ENCODE measurements at regions not wholly inside any gene's neighbourhood (a gene's known extent, or its start where the extent isn't known, plus 50 kb on each side); places are given as distances from the start of the nearest gene placed in this dataset.

- DNase-seq (ENCODE audit: low read depth in 1 of 2, low spot score in 2 of 2), result no peak
- no peak overlapping the region for H3K9ac ChIP-seq (replicated peaks in 1 of 4; ENCODE audit: extremely low read depth in 1 of 4, low read depth in 3 of 4, low read length in 3 of 4)
- whole genome bisulfite sequencing, 2 experiments (ENCODE audit: extremely low coverage in 1 of 2, insufficient coverage in 1 of 2, insufficient read length in 1 of 2, insufficient replicate concordance in 2 of 2, low coverage in 1 of 2, low lambda C conversion rate in 2 of 2, missing lambda C conversion rate in 1 of 2), result 94% methylated on average over 2 of the region's 2 CpGs; no CpG with 5 or more reads in 1 of the 2 experiments
- no peaks in the 10 kb centered on the region for H3K79me2 ChIP-seq (ENCODE audit: control insufficient read depth in 1 of 2, insufficient read depth in 2 of 2, low read length in 2 of 2)
- CTCF ChIA-PET (ENCODE audit: partially characterized antibody), result no interaction called here
- H4K91ac ChIP-seq (replicated peaks; ENCODE audit: insufficient read length, low read length), result no peak overlapping the region
- H2BK5ac ChIP-seq (ENCODE audit: low read depth, low read length), result no peak overlapping the region
- H3K27me3 ChIP-seq (replicated peaks in 1 of 4; ENCODE audit: control insufficient read depth in 3 of 4, extremely low read depth in 1 of 4, insufficient read depth in 3 of 4, low read length in 3 of 4), result no peaks in the 10 kb centered on the region
- no peak overlapping the region for H3K4me3 ChIP-seq (ENCODE audit: extremely low read depth in 1 of 4, insufficient read depth in 2 of 4, low read depth in 3 of 4, low read length in 4 of 4)
- H4K8ac ChIP-seq (ENCODE audit: extremely low read depth, insufficient read depth, low read length), result no peak overlapping the region
- H3K56ac ChIP-seq (replicated peaks; ENCODE audit: insufficient read length, low read depth, low read length), result no peak overlapping the region
- no peaks in the 10 kb centered on the region for H3K9me3 ChIP-seq (ENCODE audit: insufficient read depth in 2 of 2, low read depth in 1 of 2, low read length in 1 of 2)
- POLR2A ChIA-PET (ENCODE audit: partially characterized antibody), result no interaction called here
- no peak overlapping the region for H2BK120ac ChIP-seq (replicated peaks; ENCODE audit: low read depth, low read length)
- no peak overlapping the region for H3K4ac ChIP-seq (replicated peaks; ENCODE audit: insufficient read length, low read depth, low read length)
- no peaks in the 10 kb centered on the region for H3K23me2 ChIP-seq (ENCODE audit: low read depth, low read length)
- H3K27ac ChIP-seq (ENCODE audit: low read depth, low read length), result no peak overlapping the region
- no peak overlapping the region for H2AK5ac ChIP-seq (ENCODE audit: low read depth, low read length)
- no peak overlapping the region for H2AFZ ChIP-seq (ENCODE audit: low read length)
- FAIRE-seq, result no peak
- H3K4me2 ChIP-seq (ENCODE audit: insufficient read depth in 1 of 2, low read depth in 2 of 2, low read length in 2 of 2), result no peak overlapping the region
- H3K36me3 ChIP-seq (ENCODE audit: control insufficient read depth in 2 of 4, insufficient read depth in 4 of 4, low read length in 3 of 4), result no peaks in the 10 kb centered on the region
- H3K23ac ChIP-seq (ENCODE audit: insufficient read length), result no peak overlapping the region
- H4K5ac ChIP-seq (ENCODE audit: insufficient read length, low read depth, low read length), result no peak overlapping the region
- H3K18ac ChIP-seq (ENCODE audit: extremely low read depth, low read length), result no peak overlapping the region
- peaks cover 0 to 5% (median 3%) of the 10 kb centered on the region in 4 experiments; a peak in 4 of 7 replicates for H3K4me1 ChIP-seq (replicated peaks in 1 of 4; ENCODE audit: control insufficient read depth in 3 of 4, insufficient read depth in 4 of 4, low read length in 3 of 4)
- peak overlapping the region; percentile 62; the same call in 1 of the 2 replicates for H2BK15ac ChIP-seq (ENCODE audit: low read length)
- H3K14ac ChIP-seq (ENCODE audit: insufficient read length), result no peak overlapping the region
- no peak overlapping the region for H2BK20ac ChIP-seq (ENCODE audit: low read length)
- H4K20me1 ChIP-seq (replicated peaks in 1 of 2; ENCODE audit: control insufficient read depth in 1 of 2, insufficient read depth in 2 of 2, low read length in 2 of 2), result no peaks in the 10 kb centered on the region
- no peaks in the 10 kb centered on the region for H3K79me1 ChIP-seq (ENCODE audit: low read depth, low read length)
- no peak overlapping the region for H2BK12ac ChIP-seq (ENCODE audit: low read depth, low read length)
- no peak for TF ChIP-seq SAP30 (IDR thresholded peaks at IDR 0.05; ENCODE audit: insufficient read depth, insufficient replicate concordance, low read length)
- TF ChIP-seq ATF3 (IDR thresholded peaks at IDR 0.05; ENCODE audit: insufficient read depth, low read depth, low read length), result no peak
- TF ChIP-seq RAD21 (IDR thresholded peaks at IDR 0.05 in 1 of 2, conservative IDR thresholded peaks at IDR 0.05 in 1 of 2; ENCODE audit: low read depth in 2 of 2, low read length in 2 of 2), result no peak
- TF ChIP-seq RXRA (IDR thresholded peaks at IDR 0.05; ENCODE audit: insufficient read depth, low read depth, low read length), result no peak
- TF ChIP-seq CEBPB (IDR thresholded peaks at IDR 0.05; ENCODE audit: low read depth, low read length), result no peak
- no peak for TF ChIP-seq CHD1 (IDR thresholded peaks at IDR 0.05; ENCODE audit: low read depth, low read length)
- TF ChIP-seq TAF1 (IDR thresholded peaks at IDR 0.05; ENCODE audit: low read depth, low read length), result no peak
- TF ChIP-seq KDM4A (IDR thresholded peaks at IDR 0.05; ENCODE audit: low read depth, low read length, severe bottlenecking), result no peak
- no peak for TF ChIP-seq POLR2AphosphoS5 (IDR thresholded peaks at IDR 0.05; ENCODE audit: low read depth, low read length)
- TF ChIP-seq GABPA (IDR thresholded peaks at IDR 0.05; ENCODE audit: borderline replicate concordance, insufficient read depth, low read length), result no peak
- no peak for TF ChIP-seq GTF2F1 (IDR thresholded peaks at IDR 0.05; ENCODE audit: borderline replicate concordance, low read depth, low read length)
- no peak for TF ChIP-seq SRF (IDR thresholded peaks at IDR 0.05; ENCODE audit: low read depth, low read length)
- TF ChIP-seq SP2 (IDR thresholded peaks at IDR 0.05; ENCODE audit: low read length), result no peak
- TF ChIP-seq SP1 (IDR thresholded peaks at IDR 0.05; ENCODE audit: low read depth, low read length), result no peak
- TF ChIP-seq CREB1 (IDR thresholded peaks at IDR 0.05), result no peak
- TF ChIP-seq FOSL1 (IDR thresholded peaks at IDR 0.05; ENCODE audit: insufficient read depth, low read depth, low read length), result no peak
Measured at GRCh38 chr1:59125154-59125553, 171.7 kb upstream of the FGGY start.

Data from H1 (cell line).